ENCODE measurements at regions not wholly inside any gene's neighbourhood (a gene's known extent, or its start where the extent isn't known, plus 50 kb on each side); places are given as distances from the start of the nearest gene placed in this dataset.

DNA sequence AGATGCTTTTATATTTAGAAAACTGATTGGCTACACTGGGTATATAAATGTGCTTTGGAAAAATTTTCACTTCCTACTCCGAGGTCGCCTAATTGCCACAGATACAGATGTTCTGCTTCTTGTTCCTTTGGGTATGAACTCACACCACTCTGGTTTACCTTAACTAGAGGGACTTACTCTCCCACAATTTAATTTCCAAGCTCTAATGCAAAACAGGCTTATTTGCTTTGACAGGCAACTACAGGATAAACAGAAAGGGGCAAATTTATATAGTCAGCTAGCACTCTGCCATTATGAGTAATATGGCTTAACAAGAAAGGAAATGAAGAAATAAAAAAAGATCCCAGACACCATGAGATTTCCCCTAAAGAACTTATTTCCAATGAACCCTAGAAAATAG lies 156.9 kb upstream of the ZFP64 start:
- TF ChIP-seq POLR2AphosphoS5 (IDR thresholded peaks at IDR 0.05): no peak
- TF ChIP-seq, protein P1, sequence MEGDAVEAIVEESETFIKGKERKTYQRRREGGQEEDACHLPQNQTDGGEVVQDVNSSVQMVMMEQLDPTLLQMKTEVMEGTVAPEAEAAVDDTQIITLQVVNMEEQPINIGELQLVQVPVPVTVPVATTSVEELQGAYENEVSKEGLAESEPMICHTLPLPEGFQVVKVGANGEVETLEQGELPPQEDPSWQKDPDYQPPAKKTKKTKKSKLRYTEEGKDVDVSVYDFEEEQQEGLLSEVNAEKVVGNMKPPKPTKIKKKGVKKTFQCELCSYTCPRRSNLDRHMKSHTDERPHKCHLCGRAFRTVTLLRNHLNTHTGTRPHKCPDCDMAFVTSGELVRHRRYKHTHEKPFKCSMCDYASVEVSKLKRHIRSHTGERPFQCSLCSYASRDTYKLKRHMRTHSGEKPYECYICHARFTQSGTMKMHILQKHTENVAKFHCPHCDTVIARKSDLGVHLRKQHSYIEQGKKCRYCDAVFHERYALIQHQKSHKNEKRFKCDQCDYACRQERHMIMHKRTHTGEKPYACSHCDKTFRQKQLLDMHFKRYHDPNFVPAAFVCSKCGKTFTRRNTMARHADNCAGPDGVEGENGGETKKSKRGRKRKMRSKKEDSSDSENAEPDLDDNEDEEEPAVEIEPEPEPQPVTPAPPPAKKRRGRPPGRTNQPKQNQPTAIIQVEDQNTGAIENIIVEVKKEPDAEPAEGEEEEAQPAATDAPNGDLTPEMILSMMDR (IDR thresholded peaks at IDR 0.05): no peak
- TF ChIP-seq EP300 (IDR thresholded peaks at IDR 0.05; ENCODE audit: low read depth): no peak
